Prostate gland (tissue), 2 donors: ENCODE measurements at regions not wholly inside any gene's neighbourhood (a gene's known extent, or its start where the extent isn't known, plus 50 kb on each side); places are given as distances from the start of the nearest gene placed in this dataset.

Experiments
- DNase-seq: peaks from one replicate; pipeline ENCODE4 v3.0.0-alpha.2; 2019; ENCODE audit warnings: low spot score
- H3K27ac ChIP-seq, 2 donors: fragments of 200-600 bp; sonication (generic); 2 replicates each; pipeline ENCODE4 v1.5.1; 2017 to 2019
- H3K27me3 ChIP-seq: fragments of 200-600 bp; sonication (generic); replicated peaks from 2 replicates; pipeline ENCODE4 v1.5.1; 2019; ENCODE audit not compliant: insufficient read depth
- H3K36me3 ChIP-seq, 2 donors: fragments of 200-600 bp; sonication (generic); 1 replicate in 1 of 2; 2 replicates in 1 of 2; pipeline versions ENCODE4 v1.5.1 to v1.8.1; 2017 to 2019
- H3K4me1 ChIP-seq: fragments of 200-600 bp; sonication (generic); replicated peaks from 2 replicates; pipeline ENCODE4 v1.5.1; 2019
- H3K4me3 ChIP-seq, 2 donors: fragments of 200-600 bp; sonication (generic); 2 replicates each; pipeline ENCODE4 v1.5.1; 2017 to 2019
- H3K9me3 ChIP-seq: fragments of 200-600 bp; sonication (generic); 2 replicates; pipeline ENCODE4 v1.5.1; 2017
- CTCF ChIP-seq, 4 experiments: fragments of 200-600 bp in 2 of 4; fragments of 450-650 bp in 2 of 4; sonication (generic) in 2 of 4; IDR thresholded peaks; 1 replicate in 3 of 4; 2 replicates in 1 of 4; pipeline ENCODE4 v1.5.1; 2016 to 2019; ENCODE audit warnings: antibody characterized with exemption in 4 of 4, mild to moderate bottlenecking in 2 of 4, moderate library complexity in 2 of 4
- POLR2A ChIP-seq: fragments of 450-650 bp; IDR thresholded peaks from one replicate; pipeline ENCODE4 v1.6.1; 2016; ENCODE audit warnings: antibody characterized with exemption, mild to moderate bottlenecking
- POLR2AphosphoS5 ChIP-seq: sonication (generic); formaldehyde crosslinking; IDR thresholded peaks from one replicate; pipeline ENCODE4 v1.6.1; 2017; ENCODE audit warnings: antibody characterized with exemption
- WGBS: methylation state at CpG from one replicate; pipeline ENCODE4 v1.1.5; 2018; 5-methylcytosine and 5-hydroxymethylcytosine counted together
- intact Hi-C: fragments of 100-400 bp; cut with DNase I; formaldehyde crosslinking; loops from one replicate; pipeline ENCODE4 v1.14.2; 2022

GRCh38 chr2:84247532-84247931 is 211.5 kb downstream of the SUCLG1 start:
- no peaks in the 10 kb centered on the region for H3K4me1 ChIP-seq
- TF ChIP-seq POLR2AphosphoS5 (no peak), CTCF (IDR thresholded peaks at IDR 0.05) (no peak), POLR2A (no peak)
- no peaks in the 10 kb centered on the region for H3K36me3 ChIP-seq
- 50% methylated on average over 3 of the region's 3 CpGs for WGBS
- no peaks in the 10 kb centered on the region for H3K27me3 ChIP-seq
- no peak overlapping the region for H3K4me3 ChIP-seq
- H3K9me3 ChIP-seq, result no peaks in the 10 kb centered on the region
- intact Hi-C loops, result no loop called here
- no peak for DNase-seq
- H3K27ac ChIP-seq, result no peak overlapping the region

- intact Hi-C loops, result no loop called here
- no peak for DNase-seq
- TF ChIP-seq CTCF (IDR thresholded peaks at IDR 0.05) (no peak), POLR2AphosphoS5 (no peak)
- Histone ChIP-seq H3K27ac (no peak overlapping the region), H3K27me3 (no peaks in the 10 kb centered on the region), H3K9me3 (no peaks in the 10 kb centered on the region), H3K4me3 (no peak overlapping the region), H3K4me1 (no peaks in the 10 kb centered on the region), H3K36me3 (no peaks in the 10 kb centered on the region)
- 46% methylated on average over 9 of the region's 9 CpGs for WGBS
Measured at GRCh38 chr2:84243788-84244733, 215.0 kb downstream of the SUCLG1 start.

GRCh38 chr2:84238907-84239306 is 220.2 kb downstream of the SUCLG1 start:
- Histone ChIP-seq H3K4me3 (no peak overlapping the region), H3K9me3 (no peaks in the 10 kb centered on the region), H3K4me1 (no peaks in the 10 kb centered on the region), H3K27me3 (no peaks in the 10 kb centered on the region), H3K36me3 (no peaks in the 10 kb centered on the region), H3K27ac (no peak overlapping the region)
- TF ChIP-seq CTCF (IDR thresholded peaks at IDR 0.05), result no peak
- TF ChIP-seq POLR2AphosphoS5, result no peak
- no peak for TF ChIP-seq POLR2A
- no peak for DNase-seq
- intact Hi-C loops, result no loop called here
- WGBS, result 53% methylated on average over 2 of the region's 2 CpGs

- H3K9me3 ChIP-seq, result no peaks in the 10 kb centered on the region
- no peaks in the 10 kb centered on the region for H3K27me3 ChIP-seq
- H3K4me1 ChIP-seq, result no peaks in the 10 kb centered on the region
- H3K36me3 ChIP-seq, result no peaks in the 10 kb centered on the region
- H3K4me3 ChIP-seq, result no peak overlapping the region
- no peak overlapping the region for H3K27ac ChIP-seq
- intact Hi-C loops, result no loop called here
- no peak for DNase-seq
- TF ChIP-seq CTCF (IDR thresholded peaks at IDR 0.05) (no peak), POLR2A (no peak), POLR2AphosphoS5 (no peak)
- 83% methylated on average over 7 of the region's 7 CpGs for WGBS
Measured at GRCh38 chr2:84236288-84236687, 222.8 kb downstream of the SUCLG1 start.

- no peak for DNase-seq
- Histone ChIP-seq H3K36me3 (no peaks in the 10 kb centered on the region), H3K4me3 (no peak overlapping the region), H3K27ac (no peak overlapping the region), H3K4me1 (no peaks in the 10 kb centered on the region), H3K27me3 (no peaks in the 10 kb centered on the region), H3K9me3 (no peaks in the 10 kb centered on the region)
- TF ChIP-seq POLR2A (no peak), CTCF (IDR thresholded peaks at IDR 0.05) (no peak), POLR2AphosphoS5 (no peak)
- WGBS, result 50% methylated on average over 6 of the region's 6 CpGs
- intact Hi-C loops, result no loop called here
Measured at GRCh38 chr2:84234103-84234502, 225.0 kb downstream of the SUCLG1 start.
